ENCODE measurements at regions not wholly inside any gene's neighbourhood (a gene's known extent, or its start where the extent isn't known, plus 50 kb on each side); places are given as distances from the start of the nearest gene placed in this dataset.

GRCh38 chr5:88388476-88389337 is 120.1 kb upstream of the TMEM161B start:
- TF ChIP-seq, protein P1, sequence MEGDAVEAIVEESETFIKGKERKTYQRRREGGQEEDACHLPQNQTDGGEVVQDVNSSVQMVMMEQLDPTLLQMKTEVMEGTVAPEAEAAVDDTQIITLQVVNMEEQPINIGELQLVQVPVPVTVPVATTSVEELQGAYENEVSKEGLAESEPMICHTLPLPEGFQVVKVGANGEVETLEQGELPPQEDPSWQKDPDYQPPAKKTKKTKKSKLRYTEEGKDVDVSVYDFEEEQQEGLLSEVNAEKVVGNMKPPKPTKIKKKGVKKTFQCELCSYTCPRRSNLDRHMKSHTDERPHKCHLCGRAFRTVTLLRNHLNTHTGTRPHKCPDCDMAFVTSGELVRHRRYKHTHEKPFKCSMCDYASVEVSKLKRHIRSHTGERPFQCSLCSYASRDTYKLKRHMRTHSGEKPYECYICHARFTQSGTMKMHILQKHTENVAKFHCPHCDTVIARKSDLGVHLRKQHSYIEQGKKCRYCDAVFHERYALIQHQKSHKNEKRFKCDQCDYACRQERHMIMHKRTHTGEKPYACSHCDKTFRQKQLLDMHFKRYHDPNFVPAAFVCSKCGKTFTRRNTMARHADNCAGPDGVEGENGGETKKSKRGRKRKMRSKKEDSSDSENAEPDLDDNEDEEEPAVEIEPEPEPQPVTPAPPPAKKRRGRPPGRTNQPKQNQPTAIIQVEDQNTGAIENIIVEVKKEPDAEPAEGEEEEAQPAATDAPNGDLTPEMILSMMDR (IDR thresholded peaks at IDR 0.05; ENCODE audit: low read length): no peak
- no peak for TF ChIP-seq EZH2 (IDR thresholded peaks at IDR 0.05; ENCODE audit: borderline replicate concordance, low read length)

Data from OCI-LY1 (cell line).